ENCODE measurements at regions not wholly inside any gene's neighbourhood (a gene's known extent, or its start where the extent isn't known, plus 50 kb on each side); places are given as distances from the start of the nearest gene placed in this dataset.
A peak's percentile ranks its signal among the peaks of the same experiment; 100 is the strongest.

DNA sequence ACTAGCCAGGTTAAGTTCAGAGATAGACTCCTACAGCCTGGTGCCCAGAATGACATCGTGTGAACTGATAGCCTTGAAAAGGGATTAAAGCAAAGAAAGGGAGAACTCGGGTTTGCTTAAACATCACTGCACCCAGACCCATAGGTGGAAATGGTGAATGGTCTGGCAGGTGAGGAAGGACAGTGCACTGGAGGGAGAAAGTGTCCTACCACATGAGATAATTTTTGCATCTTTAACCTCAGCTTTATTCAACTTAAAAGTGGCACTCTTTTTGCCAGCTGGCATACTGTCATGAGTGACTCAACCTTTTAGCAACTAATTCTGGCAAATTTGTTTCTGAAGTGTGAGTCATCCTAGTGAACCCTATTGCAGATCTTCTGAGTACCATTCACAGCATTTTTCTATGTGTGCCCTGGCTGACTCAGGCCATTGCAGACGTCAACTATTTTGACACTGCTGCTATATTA is 53.0 kb upstream of the DAPP1 start:
- TF ChIP-seq, protein P1, sequence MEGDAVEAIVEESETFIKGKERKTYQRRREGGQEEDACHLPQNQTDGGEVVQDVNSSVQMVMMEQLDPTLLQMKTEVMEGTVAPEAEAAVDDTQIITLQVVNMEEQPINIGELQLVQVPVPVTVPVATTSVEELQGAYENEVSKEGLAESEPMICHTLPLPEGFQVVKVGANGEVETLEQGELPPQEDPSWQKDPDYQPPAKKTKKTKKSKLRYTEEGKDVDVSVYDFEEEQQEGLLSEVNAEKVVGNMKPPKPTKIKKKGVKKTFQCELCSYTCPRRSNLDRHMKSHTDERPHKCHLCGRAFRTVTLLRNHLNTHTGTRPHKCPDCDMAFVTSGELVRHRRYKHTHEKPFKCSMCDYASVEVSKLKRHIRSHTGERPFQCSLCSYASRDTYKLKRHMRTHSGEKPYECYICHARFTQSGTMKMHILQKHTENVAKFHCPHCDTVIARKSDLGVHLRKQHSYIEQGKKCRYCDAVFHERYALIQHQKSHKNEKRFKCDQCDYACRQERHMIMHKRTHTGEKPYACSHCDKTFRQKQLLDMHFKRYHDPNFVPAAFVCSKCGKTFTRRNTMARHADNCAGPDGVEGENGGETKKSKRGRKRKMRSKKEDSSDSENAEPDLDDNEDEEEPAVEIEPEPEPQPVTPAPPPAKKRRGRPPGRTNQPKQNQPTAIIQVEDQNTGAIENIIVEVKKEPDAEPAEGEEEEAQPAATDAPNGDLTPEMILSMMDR (IDR thresholded peaks at IDR 0.05; ENCODE audit: insufficient read depth, low read depth, low read length, missing control alignments): no peak
- peak; percentile 95 for DNase-seq (ENCODE audit: low read depth)

GRCh38 chr4:99762728-99763127 is 53.9 kb upstream of the DAPP1 start:
- no peak overlapping the region for H3K4me3 ChIP-seq (ENCODE audit: low read length)
- DNase-seq (ENCODE audit: low read depth): no peak
- TF ChIP-seq, protein P1 (IDR thresholded peaks at IDR 0.05; ENCODE audit: insufficient read depth, low read depth, low read length, missing control alignments): no peak

More for the DNA sequence above, 53.0 kb upstream of the DAPP1 start:
- no peak overlapping the region for H3K4me3 ChIP-seq (ENCODE audit: low read length)

- TF ChIP-seq, protein P1 (IDR thresholded peaks at IDR 0.05; ENCODE audit: insufficient read depth, low read depth, low read length, missing control alignments): no peak
- no peak overlapping the region for H3K4me3 ChIP-seq (ENCODE audit: low read length)
- no peak for DNase-seq (ENCODE audit: low read depth)
Measured at GRCh38 chr4:99759988-99760387, 56.6 kb upstream of the DAPP1 start.

- no peak overlapping the region for H3K4me3 ChIP-seq (ENCODE audit: low read length)
- no peak for DNase-seq (ENCODE audit: low read depth)
- TF ChIP-seq, protein P1 (IDR thresholded peaks at IDR 0.05; ENCODE audit: insufficient read depth, low read depth, low read length, missing control alignments): no peak
Measured at GRCh38 chr4:99759346-99759984, 57.2 kb upstream of the DAPP1 start.

GRCh38 chr4:99755223-99755944 is 61.2 kb upstream of the DAPP1 start:
- no peak for DNase-seq (ENCODE audit: low read depth)
- TF ChIP-seq, protein P1 (IDR thresholded peaks at IDR 0.05; ENCODE audit: insufficient read depth, low read depth, low read length, missing control alignments): no peak
- no peak overlapping the region for H3K4me3 ChIP-seq (ENCODE audit: low read length)

DNA sequence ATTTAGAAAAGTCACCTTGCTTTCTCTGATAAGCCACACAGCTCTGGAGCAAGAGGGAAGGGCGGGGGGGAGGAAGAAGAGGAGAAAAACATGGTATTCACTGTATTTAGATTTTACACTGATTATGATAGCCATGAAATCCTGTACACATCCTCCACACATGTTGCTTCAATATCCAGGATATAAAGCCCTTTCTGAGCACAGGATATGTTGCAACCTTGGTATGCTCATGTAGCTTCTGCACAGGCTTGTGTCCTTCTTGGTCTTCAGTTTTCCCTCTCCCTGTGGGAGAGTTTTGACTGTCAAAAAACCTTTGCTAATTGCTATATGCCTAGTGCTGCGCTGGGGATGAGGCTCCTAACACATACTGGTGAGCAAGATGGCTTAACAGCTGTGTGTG is 61.9 kb upstream of the DAPP1 start:
- H3K4me3 ChIP-seq (ENCODE audit: low read length): no peak overlapping the region
- DNase-seq (ENCODE audit: low read depth): peak; percentile 40
- TF ChIP-seq, protein P1 (IDR thresholded peaks at IDR 0.05; ENCODE audit: insufficient read depth, low read depth, low read length, missing control alignments): no peak
